Right hindlimb (tissue), 1 donor: ENCODE measurements at regions not wholly inside any gene's neighbourhood (a gene's known extent, or its start where the extent isn't known, plus 50 kb on each side); places are given as distances from the start of the nearest gene placed in this dataset.
A peak's percentile ranks its signal among the peaks of the same experiment; 100 is the strongest.

Experiments
- DNase-seq: peaks from one replicate; pipeline ENCODE4 v3.0.0-alpha.2; 2018

DNA sequence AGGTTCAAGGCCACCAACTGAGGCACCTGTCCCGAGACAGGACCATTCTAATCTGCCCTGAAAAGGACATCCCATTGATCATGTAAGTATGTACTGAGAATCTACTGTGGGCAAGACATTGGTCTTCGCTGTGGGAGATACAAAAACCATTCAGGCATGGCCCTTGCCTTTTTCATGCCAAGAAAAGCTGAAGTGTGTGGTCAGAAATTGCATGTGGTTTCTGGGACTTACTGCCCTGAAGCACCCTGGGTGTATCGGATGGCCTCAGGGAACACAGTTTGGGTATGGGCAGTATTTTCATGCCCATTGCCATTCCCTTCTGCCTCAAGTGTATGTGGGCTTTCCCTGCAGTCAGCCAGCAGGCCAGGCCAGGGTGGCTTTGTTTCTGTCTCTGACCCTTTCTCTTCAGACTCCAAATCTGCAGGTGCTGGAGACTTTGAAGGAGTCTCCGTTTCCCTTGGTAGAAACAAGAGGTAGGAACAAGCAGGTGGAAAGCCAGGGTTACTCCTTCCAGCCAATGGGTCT lies 285.7 kb downstream of the ZEB1 start:
- DNase-seq: no peak

DNA sequence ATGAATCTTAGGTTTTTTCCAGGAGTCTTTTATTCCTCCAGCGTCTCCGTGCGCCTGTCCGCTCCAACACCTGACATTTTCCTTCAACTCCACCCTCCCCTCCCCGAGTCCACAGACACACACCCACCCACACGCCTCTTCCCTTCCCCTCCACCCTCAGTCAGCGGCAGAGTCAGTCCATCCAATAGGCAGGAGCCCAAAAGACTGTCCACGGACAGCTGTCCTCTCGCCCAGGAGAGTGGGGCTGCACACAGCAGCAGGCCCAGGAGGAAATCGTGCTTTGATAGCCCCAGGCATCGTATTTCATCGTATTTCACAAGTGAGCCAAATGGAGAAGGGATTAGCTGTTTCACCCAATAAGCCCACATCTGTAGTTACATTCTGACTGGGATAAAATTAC lies 285.1 kb downstream of the ZEB1 start:
- peak; percentile 81 for DNase-seq

DNA sequence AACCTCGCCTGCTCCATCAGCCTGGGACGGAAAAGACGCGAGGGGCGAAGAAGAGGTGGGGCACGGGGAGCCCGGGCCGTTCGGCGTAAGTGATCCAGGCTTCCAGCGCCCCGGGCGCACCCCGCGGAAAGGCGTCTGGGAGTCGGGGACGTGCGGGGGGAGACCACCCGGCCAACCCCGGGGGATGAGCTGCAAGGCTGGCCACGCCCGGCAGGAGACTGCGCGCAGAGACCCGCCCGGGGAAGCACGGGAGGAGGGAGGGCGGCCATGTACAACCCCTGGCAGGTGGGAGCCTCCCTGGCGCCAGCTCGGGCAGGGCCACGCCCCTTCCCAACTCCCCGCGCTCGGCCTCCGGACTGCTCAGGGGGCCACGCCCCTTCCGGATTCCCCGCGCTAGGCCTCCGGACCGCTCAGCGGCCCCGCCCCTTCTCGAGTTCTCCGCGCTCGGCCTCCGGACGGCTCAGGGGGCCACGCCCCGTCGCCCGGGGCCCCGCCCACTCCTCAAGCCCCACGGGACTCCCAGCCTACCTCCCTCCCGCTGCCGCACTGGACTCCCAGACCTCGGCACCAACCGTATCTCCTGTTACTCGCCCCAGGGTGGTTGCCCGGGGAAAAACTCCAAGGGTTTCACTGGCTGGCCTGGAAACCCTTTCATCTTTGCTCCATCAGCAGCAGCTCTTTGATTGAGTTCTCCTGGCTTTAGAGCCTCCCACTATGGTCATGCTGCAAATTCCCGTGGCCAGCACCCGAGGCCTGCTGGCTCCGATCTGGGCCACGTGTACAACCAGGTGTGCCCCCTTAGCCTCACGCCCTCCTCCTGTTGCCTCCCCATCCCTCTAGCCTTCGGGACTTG lies 284.4 kb downstream of the ZEB1 start:
- DNase-seq: peak; percentile 96

DNA sequence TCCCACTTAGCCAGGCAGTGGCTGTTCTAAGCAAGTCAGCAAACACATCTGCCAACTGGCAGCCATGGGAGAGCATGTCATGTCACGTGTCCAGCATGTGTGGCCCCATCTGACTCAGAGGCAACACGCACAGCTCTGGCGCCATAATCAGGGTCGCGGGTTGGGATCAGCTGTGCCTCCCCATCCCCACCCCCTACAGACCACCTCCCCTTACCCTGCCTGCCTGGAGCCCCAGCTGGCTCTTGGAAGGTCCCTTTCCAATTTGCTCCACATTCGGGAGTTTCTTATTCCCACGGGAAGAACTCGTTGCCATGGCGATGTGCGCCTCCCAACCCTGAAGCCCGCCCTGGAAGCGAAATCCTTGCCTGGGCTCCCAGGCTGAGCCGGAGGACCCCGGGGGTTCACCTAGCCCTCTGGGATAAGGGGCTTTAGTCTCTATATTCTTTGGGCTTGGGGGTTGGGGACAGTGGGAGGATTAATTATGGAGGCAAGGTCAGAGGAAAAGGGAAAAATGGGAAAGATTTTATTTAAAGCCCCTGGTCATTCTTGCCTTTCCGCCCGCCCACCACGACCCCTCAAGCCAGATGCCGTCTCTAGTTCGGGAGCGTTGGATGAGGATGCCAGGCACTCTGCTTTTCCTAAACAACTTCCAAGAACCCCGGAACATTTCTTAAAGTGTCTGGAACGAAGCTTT lies 283.7 kb downstream of the ZEB1 start:
- DNase-seq: peak; percentile 87

DNA sequence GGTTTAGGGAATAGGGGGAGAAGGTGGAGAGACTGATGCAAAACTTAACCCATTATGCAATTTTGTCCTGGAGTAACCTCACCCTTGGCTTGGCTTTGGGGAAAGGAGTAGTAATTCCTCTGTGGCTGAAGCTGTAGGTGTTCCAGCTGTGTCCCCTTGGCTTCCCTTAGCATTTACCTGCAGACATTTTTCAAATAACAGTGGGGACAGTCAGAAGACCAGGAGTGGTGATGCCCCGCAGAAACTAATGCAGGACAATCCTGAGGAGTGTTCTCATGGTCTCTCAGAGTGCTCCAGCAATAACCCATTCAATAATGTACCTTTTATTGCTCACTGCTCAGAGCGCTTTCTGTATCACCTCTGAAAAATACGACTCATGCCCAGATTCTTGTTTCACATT lies 282.1 kb downstream of the ZEB1 start:
- DNase-seq: no peak

DNA sequence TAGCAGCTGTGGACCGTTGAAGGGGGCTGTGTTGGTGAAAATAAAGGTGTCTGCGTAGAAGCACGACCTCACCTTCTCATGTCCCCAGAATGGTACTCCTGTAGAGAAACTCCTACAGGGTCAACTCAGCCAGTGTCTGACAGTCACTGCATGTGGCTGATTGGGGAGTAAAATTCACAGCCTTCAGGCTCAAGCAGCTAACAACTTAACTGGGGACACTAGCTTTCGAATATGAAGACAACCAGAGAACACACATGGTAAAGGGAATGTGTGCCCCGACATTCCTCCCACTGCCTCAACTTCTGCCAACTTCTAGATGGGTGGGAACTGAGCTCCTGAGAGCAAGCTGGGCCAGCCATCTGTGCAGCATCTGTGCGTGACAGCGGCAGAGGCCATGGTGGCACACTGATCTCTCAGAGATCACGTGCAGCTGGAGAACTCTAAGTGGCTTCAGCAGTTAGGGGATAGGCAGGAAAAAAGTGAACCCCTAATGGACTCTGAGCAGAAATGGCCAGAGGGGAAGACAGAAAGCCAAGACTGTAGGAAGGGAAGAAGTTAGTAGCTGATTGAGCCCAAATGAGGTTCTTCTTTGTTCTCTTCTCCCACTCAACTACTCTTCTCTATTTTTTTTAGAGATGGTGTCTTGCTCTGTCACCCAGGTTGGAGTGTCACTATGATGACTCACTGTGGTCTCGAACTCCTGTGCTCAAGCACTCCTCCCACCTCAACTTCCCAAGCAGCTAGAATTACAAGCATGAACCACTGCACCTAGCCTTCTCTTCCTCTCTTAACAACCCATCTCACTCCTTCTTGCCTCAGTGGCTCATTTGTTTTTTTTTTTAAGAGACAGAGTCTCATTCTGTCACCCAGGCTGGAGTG lies 280.8 kb downstream of the ZEB1 start:
- DNase-seq: no peak

DNA sequence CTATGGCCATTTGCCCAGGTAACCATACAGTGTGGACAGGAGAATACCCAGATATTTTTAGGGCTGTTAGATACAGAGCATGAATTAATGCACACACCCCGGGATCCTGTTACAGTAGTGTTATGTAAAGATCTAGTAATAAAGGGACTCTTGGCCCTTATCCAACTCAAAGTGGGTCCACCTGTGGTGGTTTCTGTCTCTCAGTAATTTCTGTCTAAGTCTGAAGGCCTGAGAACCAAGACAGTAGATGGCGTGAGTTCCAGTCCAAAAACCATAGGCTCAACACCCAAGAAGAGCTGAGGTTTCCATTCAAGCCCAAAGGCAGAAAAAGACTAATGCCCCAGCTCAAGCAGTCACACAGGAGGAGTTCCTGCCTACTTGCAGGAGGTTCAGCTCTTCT lies 277.7 kb downstream of the ZEB1 start:
- DNase-seq: no peak

DNA sequence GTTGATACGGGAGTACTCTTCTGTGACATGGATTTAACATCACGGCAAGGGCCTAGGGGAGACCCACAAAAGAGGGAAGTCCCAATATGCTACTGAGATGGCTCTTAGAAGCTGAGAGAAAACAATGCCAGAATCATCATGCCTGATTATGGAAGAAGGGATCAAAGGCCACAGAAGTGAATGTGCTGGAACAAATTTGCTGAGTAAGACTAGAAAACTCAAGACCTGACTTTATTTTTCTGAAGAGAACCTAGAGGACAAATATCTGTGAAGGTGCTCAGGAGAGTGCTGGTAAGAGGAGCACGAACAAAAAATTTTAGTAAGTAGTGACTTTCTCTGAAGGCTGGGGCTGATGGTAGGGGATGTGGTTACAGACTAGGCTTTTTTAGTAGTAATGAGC lies 277.0 kb downstream of the ZEB1 start:
- DNase-seq: no peak

DNA sequence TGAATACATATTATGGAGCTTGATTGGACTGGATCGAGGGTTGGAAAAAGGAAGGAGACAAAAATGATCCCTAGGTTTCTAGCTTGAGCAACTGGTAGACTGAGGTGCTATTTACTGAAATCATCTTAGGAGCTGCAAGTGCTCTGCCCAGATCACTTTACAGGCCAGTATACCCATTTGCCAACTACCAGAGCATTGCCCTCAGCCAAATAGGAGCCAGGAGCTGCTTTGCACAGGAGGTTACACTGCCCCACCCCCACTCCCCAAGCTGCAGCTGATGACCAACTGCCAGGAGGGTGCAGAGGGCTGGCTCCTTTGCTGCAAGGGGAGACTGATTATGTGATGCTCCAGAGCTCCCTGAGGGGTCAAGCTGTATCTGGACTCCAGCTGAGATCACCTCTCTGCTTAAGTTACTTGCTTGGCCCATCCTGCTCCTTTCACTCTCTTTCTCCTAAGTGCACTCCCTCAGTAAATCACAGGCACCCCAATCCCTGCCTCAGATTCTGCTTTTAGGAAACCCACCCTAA lies 275.4 kb downstream of the ZEB1 start:
- no peak for DNase-seq

DNA sequence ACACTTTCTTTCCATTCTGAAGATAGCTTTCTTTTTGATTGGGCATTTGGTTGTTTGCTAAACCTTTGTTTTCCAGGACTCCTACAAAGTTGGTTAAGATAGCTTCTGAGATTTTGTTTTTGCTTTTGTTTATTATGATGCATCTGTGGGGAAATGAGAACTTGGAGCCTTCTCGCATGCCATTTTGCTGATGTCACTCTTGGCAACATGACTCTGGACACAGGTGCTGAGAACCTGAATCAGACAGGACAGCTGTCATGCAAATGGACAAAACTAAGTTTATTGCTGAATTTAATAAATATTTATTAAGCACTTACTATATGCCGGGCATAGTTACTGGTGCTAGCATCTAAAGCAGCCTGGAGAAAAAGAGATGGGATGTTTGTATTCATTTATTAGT lies 274.1 kb downstream of the ZEB1 start:
- no peak for DNase-seq

DNA sequence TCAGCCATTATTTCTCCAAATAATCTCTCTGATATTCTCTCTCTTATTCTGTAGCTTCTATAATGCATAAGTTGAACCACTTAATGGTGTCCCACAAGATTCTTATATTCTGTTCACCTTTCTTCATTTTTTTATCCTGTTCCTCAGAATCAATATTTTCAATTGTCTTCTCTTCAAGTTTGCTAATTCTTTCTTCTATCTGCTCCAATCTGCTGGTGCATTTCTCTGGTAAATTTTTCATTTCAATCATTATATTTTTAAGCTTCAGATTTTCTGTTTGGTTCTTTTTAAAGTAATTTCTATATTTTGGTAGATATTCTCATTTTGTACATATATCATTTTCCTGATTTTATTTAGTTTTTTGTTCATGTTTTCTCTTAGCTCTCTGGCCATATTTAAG lies 272.6 kb downstream of the ZEB1 start:
- DNase-seq: no peak

DNA sequence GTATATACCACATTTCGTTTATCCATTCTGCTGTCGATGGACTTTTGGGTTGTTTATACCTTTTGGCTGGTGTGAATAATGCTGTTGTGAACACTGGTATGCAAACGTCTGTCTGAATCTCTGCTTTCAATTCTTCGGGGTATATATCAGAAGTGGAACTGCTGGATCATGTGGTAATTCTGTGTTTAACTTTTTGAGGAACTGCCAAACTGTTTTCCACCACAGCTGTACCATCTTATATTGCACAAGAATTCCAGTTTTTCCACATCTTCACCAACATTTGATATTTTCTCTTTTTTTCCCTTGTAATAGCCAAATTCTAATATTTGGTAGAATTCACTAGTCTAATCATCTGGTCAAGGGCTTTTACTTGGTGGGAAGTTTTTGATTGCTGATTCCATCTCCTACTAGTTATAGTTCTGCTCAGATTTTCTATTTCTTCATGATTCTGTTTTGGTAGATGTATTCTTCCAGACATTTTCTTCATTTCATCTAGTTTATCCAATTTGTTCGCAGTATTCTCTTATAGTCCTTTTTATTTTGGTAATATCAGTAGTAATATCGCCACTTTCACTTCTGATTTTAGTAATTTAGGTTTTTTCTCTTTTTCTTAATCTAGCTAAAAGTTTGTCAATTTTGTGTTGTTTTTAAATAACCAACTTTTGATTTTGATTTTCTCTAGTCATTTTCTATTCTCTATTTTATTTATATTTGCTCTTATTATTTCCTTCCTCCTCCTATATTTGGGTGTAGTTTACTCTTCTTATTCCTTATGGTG lies 271.2 kb downstream of the ZEB1 start:
- no peak for DNase-seq

DNA sequence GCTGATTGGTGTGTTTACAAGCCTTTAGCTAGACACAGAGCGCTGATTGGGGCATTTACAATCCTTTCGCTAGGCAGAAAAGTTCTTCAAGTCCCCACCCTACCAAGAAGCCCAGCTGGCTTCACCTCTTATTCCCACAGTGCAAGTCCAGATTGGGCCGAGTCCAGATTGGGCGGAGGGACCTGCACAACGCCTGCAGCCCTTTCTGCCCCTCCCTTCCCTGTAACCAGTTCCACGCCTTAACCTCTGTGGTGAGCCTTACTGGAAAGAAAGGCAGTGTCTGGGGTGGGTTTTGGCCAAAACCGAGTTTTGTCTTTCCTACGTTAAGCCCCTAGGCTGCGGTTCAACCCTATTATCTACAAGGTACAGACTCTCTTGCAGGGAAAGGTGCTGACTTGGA lies 268.7 kb downstream of the ZEB1 start:
- DNase-seq: no peak

DNA sequence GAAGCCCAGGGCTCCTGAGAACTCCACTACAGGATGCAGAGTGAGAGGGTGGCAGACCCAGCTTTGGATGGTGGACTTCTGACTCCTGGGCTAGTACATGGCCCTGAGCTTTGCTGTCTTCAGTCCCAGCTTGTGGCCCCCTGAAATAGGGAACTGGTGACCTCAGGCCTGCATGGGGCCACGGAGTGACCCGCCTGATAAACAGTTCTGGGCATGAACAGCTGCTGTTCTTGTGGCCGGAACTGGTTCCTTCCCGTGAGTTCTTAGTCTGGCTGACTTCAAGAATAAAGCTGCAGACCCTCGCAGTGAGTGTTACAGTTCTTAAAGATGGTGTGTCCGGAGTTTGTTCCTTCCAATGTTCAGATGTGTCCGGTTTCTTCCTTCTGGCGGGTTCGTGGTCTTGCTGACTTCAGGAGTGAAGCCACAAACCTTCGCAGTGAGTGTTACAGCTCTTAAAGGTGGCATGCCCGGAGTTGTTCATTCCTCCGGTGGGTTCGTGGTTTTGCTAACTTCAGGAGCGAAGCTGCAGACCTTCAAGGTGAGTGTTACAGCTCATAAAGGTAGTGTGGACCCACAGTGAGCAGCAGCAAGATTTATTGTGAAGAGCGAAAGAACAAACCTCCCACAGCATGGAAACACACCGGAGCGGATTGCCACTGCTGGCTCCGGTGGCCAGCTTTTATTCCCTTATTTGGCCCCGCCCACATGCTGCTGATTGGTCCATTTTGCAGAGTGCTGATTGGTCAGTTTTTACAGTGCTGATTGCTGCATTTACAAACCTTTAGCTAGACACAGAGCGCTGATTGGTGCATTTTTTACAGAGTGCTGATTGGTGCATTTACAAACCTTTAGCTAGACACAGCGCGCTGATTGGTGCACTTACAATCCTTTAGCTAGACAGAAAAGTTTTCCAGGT lies 268.0 kb downstream of the ZEB1 start:
- no peak for DNase-seq

DNA sequence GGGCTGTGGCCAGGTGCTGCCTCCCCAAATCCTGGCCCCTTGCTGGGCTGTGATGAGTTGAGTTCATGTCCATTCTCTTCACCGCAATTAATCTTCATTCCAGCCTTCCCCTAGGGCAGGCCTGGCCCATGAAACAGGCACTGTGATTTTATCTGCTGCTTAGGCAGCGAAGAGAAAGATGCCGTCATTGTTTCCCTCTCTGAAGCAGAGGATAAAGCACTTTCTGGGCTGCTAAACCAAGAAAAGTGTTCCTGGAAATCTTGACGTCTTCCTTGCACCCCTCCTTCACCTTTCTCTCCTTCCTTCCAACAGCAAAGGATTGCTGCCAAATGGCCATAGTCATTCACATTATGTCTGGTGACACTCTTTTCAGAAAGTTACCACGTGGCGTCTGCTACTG lies 265.9 kb downstream of the ZEB1 start:
- peak; percentile 64 for DNase-seq

DNA sequence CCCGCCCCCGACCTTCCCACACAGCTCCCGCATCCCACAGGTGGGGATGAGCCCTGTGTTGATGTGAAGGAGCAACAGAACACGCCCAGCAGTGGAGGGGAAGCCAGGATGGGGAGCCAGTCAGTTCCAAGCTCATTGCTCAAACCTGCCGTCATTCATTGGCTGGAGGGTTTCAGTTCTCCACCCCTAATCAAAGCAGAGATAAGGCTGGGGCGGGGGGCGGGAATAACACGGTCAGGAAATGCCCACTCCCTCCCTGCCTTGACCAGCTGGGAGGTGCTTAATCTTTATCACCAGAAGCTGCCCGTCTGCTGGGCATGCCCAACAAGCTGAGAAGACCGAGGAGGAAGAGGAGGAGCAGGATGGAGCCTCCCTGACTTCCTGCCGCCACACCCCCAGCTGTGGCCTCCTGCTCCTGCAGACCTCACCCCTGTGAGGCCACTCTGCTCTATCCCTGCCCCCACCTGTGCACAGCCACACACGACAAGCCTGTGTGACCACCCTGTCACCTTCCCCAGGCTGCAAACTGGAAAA lies 265.1 kb downstream of the ZEB1 start:
- DNase-seq: no peak

DNA sequence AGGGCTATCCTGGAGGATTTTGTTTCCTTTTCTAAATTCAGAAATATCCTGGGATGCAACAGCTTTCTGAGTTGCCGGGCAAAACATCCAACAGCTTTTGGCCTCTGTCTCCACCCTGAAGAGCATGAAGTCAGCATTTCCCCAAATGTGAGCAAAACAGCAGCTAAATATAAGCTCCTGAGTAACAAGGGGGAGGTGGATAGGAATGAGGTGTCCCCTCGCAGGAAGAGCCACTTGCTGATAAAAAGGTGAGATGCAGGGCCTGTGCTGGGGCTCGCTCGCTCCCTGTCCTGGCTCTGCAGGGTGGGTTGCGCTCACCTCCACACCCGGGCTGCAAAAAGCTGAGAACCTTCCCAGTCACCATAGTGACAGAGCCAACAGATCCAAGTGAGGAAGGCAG lies 264.3 kb downstream of the ZEB1 start:
- DNase-seq: peak; percentile 57

DNA sequence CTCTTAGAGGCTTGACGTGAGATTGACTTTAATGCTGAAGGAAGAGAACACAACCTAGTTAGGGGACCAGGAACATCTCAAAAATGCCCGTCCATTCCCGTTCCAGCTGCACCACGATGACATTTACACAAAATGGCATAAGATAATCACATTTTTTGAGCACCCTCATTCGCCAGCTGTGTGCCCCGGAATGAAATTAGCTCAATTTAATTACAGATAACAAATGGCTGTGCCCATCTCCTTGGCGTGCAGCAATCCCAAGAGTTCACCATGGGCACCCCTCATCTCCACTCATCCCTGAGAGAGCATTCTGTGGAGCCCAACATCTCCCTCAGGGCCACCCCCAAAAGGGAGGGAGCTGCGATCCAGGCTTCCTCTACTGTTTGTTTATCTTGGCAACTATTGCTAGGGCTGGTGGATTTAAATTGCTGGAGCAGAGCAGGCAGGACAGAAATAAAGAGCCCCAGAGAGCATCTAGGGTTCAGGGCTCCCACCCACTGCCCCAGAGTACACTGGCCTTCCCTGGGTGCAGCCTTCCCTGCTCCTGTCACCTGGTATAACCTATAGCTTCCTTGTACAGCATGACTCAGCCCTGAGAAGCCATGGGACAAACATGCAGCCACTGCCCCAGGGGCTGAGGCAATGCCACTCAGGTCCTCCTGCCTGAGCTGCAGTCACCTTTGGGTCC lies 263.5 kb downstream of the ZEB1 start:
- peak; percentile 47 for DNase-seq

DNA sequence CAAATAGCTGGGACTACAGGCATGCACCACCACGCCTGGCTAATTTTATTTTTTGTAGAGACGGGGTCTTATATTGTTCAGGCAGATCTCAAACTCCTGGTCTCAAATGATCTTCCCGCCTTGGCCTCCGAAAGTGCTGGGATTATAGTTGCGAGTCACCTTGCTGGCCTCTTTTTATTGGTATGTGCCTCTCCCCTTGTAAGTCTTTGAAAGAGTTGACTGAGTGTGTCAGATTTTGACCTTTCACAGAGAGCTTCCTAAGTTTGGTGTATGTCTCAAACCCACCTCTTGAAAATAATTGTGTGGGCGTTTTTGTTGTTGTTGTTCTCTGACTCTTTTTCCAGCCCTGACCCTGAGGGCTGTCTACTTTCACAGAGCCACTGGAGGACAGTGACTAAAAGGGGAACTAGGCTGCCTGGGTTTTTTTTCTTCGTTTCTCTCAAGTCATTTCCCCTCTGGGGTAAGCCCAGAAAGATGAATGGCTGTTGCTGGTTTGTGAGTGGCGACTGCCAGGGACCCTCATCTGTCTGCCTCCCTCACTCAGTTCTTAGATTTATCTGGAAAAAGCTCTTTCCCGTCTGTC lies 262.8 kb downstream of the ZEB1 start:
- no peak for DNase-seq

DNA sequence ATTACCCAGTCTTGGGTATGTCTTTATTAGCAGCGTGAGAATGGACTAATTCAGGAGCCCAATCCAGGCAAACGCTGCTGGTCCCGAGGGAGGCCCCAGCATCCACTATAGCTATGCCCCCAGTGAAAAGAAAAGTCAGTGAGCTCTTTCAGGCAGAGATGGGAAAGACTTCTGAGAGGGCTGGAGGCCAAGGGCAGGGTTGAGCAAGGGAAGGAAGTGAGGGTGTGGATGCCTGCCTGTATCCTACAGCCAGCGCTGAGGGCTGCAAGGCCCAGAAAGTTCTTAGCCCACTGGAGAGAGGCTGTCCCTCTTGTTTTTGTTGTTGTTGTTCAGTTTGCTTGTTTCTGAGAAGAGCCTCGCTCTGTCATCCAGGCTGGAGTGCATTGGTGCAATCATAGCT lies 261.6 kb downstream of the ZEB1 start:
- no peak for DNase-seq
